GM18907 (cell line): ENCODE measurements at regions not wholly inside any gene's neighbourhood (a gene's known extent, or its start where the extent isn't known, plus 50 kb on each side); places are given as distances from the start of the nearest gene placed in this dataset.

ENCODE experiments used
- ATAC-seq: cut with Tn5 transposase; IDR thresholded peaks from one replicate; pipeline ENCODE4 v1.9.1; 2021; ENCODE audit warnings: mild to moderate bottlenecking, moderate library complexity; ENCODE audit not compliant: unreplicated experiment

DNA sequence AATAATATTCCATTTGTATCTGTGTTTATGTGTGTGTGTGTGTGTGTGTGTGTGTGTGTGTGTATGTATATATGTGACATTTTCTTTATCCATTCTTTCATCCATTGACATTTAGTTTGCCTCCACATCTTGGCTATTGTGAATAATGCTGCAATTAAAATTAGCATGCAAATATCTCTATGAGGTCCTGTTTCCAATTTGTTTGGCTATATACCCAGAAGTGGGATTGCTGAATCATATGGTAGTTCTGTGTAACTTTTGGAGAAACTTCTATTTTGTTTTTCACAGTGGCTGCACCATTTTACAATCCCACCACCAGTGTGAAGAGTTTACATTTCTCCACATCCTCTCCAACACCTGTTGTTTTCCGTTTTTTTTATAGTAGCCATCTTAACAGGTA, 53.1 kb downstream of the CH25H start:
- ATAC-seq = no peak

- no peak for ATAC-seq
Measured at GRCh38 chr10:89153116-89153515, 54.0 kb downstream of the CH25H start.

DNA sequence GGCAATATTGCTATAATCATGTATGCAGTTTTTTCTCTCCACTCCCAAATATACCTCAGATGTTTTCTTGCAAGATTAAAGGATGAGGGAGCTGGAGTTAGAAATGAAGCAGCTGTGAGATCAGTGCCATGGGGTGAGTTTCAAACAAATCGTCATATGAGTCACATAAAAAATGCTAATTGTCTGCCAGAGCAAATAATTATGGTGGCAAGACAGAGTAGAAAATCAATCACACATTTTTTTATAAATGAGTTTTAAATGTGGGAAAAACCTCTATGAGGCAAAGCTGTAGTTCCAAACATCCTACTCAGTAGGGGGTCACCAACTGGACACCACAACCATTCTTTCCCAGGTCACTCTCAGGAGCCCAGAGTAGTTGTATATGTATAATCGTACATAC, 55.3 kb downstream of the CH25H start:
- ATAC-seq = no peak

GRCh38 chr10:89148061-89148460, 59.1 kb downstream of the CH25H start:
- ATAC-seq = no peak

DNA sequence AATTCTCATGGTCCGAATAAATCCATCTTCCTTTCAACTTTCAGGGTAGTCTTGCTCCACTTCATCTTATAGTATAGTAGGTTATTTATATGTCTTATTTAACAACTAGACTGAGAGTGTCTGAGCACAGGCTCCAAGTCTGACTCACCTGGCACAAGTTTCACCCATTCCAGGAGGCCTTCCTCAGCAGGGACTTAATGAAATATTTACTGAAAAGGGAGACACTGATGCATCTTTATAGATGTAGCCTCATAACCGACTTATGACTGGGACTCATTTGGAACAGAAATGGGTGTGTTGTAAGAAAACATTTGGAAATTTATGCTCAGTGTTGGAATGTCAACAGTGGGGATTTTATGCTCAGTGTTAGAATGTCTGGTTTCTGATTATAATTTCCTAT, 59.9 kb downstream of the CH25H start:
- no peak for ATAC-seq

- ATAC-seq = no peak
Measured at GRCh38 chr10:89144836-89145235, 62.3 kb downstream of the CH25H start.

DNA sequence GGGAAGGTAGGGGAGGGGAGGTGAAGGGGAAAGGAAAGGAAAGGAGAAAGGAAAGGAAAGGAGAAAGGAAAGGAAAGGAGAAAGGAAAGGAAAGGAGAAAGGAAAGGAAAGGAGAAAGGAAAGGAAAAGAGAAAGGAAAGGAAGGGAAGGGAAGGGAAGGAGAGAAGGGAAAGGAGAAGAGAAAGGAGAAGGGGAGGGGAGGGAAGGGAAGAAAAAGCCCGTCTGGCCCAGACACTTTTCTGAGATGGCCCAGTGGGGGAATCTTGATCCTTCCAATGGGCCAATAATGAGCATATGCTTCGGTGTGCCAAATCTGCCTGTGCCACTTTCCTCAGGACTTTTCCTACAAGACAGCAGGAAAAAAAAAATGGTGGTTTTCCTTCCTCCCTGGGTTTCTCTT, 64.5 kb downstream of the CH25H start:
- no peak for ATAC-seq

DNA sequence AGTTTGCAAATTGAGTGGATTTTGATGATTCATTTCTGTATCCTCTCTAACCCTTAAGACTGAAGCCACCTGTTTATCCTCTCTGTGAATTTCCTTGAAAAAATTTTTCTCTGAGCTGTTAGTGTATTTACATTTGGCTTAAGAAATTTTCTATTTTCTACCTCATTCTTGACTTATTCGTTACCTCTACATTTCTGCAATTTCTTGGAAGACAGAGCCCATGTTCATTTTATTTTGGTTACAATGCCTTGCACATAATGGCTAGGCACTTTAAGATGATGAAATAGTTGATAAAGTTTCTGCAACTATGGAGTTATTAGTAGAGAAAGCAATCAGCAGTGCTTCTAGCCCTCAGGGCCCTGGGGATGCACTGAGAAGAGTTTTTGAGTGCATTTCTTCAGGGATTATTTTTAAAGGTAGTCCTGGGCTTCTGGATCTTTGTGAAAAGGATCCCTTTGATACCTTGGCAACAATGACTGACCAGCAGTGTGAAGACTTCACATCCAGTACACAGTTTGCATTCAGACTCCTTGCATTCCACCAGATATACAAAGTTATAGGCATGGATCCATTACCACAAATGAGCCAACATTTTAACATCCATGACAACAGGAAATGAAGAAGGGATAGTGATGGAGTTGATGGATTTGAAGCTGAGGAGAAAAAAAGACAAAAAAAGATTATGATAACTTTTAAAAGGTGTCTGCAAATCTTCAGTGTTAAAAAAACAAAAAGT, 68.2 kb downstream of the CH25H start:
- no peak for ATAC-seq

DNA sequence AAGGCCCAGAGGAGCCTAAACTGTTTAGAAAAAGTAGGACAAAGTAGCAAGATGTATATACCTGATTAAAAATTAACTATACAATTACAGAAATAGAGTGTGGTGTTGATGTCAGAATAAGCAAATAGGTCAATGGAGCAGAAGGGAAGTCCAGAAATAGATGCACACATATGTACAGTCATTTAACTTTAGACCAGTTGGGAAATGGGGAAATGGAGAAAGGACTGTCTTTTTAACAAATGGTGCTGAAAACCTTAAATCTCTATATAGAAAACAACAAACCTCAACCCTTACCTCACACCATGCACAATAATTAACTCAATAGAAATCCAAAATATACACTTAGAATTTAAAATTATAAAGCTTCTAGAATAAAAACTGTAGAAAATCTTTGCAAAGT, 72.2 kb downstream of the CH25H start:
- ATAC-seq = peak; percentile 82

DNA sequence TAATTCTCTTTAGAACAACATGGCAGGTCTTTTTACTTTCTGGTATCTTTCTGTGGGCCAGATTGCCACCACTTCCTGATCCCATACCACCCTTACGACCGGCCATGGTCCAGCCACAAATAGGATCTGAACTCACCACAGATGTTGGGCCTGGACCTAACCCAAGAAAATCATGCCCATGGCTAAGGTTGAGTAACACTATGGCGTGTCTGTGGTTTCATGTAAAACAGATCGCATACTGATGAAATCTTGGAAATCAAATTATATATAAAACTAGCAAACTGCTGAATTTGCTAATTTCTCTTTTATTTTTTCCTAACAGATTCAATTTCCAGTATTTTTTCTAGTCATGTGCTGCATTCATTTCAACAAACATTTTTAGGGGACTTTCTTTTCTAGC, 77.2 kb downstream of the CH25H start:
- ATAC-seq = no peak

GRCh38 chr10:89122433-89123051, 84.6 kb downstream of the CH25H start:
- ATAC-seq = no peak

DNA sequence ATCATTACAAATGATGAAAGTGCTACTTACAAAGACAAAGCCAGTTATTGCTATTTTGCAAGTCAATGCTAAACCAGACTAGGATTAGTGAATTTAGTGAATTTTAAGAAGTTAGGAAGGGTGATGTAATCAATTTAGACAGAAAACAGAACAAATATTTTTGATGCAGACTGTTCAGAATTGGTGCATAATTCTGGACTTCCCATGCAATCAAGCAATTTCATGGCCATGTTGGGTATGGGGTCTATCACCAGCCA, 85.4 kb downstream of the CH25H start:
- no peak for ATAC-seq

- ATAC-seq = no peak
Measured at GRCh38 chr10:89120931-89121763, 86.0 kb downstream of the CH25H start.

DNA sequence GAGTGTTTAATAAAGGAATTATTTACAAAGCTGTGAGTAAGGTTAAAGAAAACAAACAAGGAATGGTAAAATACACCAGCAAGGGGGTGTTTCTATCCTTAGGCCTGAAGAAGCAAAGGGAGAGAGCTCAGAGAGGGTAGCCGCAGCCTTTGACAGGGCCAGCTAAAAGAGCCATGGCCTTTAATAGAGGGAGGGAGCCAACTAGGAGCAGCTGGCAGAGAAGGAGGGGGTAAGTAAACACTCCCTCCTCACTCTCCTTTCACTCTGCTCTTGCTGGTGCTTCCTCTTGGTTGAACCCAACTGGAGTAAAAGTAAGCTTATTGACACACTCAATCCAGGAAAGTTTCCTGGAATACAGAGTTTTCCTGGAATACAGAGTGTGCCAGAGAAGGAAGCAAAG, 87.5 kb downstream of the CH25H start:
- ATAC-seq = no peak

GRCh38 chr10:89118091-89118490, 89.0 kb downstream of the CH25H start:
- no peak for ATAC-seq

GRCh38 chr10:89115876-89116627, 91.1 kb downstream of the CH25H start:
- ATAC-seq = no peak

DNA sequence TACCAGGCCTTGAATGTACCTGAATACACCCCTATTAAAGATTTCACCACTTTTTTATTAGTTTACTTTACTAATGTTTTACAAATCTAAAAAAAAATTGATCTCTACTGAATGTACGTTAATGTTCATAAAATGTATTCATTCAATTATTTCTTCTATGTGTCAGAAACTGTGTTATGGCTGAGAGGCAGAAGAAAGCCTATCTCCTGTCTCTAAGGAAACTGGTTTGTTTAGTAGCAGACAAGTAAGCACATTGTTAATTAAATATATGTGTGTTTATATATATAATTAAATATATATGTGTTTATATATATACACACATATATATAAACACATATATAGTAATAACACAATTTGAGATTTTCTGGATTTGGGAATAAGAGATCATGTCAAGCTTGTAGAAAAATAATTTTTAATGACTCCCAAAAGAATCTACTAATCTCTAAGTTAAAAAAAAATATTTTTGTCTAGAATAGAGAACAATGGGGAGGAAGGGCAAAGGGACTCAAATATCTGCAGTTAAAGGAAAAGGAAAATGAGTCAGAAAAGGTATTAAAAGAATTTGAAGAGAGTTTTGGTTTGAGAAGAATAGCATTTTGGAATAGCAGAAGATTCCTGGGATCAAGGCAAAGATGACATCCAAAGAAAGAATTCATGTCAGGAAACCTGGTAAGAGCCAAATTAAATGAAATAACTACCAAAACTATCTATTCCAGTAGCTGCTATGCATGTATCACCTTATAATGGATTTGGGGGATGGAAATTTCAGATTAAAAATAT, 92.1 kb downstream of the CH25H start:
- ATAC-seq = no peak

- no peak for ATAC-seq
Measured at GRCh38 chr10:89102735-89103134, 104.4 kb downstream of the CH25H start.

DNA sequence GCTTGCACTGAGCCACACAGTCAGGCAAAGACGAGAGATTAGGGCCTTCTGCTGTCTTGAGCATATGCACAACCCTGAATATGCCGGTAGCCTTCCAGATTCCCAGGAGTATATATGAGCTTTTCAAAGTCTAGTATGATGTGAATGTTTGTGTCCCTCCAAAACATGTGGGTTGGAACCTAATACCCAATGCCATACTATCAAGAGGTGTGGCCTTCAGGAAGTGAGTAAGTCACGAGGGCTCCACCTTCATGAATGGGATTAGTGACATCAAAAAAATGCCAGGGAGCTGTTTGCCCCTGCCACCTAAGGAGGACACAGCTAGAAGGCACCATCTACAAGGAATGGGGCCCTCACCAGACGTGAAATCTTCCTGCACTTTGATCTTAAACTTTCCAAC, 105.2 kb downstream of the CH25H start:
- ATAC-seq = no peak

DNA sequence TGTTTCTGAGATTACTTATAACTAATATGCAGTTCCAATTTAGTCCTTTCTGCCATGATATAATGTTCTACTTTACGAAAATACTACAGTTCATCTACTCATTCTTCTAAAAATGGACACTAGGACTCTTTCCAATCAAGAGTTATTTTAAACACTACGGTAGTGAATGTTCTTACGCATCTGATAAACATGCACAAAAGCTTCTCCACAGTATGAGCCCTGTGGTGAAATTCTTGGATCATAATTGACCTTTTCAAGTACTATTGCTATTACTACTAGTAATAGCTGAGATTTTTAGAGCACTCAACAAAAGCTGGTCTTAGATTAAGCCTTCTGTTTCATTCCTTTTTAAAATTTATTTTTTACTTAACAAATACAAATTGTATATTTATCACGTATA, 106.4 kb downstream of the CH25H start:
- no peak for ATAC-seq

DNA sequence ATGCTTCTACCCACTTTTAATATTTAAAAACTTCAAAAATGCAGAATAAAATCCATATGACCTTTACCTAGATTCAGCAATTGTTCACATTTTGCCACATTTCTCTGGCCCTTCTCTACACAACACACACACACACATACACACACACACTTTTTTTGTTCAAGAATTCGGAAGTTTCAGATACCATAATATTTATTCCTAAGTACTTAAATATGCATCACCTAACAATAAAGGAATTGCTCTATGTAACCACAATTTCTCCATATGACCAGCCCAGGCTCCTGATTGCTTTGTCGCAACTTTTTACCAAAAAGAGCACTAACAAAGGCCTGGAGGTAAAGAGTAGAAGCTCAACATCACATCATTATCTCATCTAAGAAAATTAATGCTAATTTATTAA, 106.6 kb downstream of the FAS start:
- ATAC-seq = no peak
